ENCODE measurements at regions not wholly inside any gene's neighbourhood (a gene's known extent, or its start where the extent isn't known, plus 50 kb on each side); places are given as distances from the start of the nearest gene placed in this dataset.

DNA sequence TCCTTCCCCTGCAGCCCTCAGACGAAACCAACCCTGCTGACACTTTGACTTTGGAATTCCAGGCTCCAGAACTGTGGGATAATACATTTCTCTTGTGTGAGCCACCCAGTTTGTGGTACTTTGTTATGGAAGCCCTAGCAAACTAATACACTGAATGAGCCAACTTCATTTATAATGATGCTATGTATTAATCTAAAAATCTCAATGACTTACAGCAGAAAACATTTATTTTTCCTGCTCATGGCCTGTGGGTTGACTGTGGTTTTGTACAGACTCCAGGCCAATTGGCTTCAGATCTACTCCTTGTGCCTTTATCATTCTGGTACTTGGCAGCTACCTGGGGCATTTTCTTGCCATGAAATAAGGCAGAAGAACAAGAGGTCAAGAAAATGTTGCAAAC is 152.4 kb downstream of the EBLN2 start:
- TF ChIP-seq, protein P1, sequence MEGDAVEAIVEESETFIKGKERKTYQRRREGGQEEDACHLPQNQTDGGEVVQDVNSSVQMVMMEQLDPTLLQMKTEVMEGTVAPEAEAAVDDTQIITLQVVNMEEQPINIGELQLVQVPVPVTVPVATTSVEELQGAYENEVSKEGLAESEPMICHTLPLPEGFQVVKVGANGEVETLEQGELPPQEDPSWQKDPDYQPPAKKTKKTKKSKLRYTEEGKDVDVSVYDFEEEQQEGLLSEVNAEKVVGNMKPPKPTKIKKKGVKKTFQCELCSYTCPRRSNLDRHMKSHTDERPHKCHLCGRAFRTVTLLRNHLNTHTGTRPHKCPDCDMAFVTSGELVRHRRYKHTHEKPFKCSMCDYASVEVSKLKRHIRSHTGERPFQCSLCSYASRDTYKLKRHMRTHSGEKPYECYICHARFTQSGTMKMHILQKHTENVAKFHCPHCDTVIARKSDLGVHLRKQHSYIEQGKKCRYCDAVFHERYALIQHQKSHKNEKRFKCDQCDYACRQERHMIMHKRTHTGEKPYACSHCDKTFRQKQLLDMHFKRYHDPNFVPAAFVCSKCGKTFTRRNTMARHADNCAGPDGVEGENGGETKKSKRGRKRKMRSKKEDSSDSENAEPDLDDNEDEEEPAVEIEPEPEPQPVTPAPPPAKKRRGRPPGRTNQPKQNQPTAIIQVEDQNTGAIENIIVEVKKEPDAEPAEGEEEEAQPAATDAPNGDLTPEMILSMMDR (conservative IDR thresholded peaks at IDR 0.05; ENCODE audit: low read length), result no peak
- peak; percentile 93 for DNase-seq (ENCODE audit: low read depth)

GRCh38 chr3:73214846-73215245 is 153.4 kb downstream of the EBLN2 start:
- no peak overlapping the region for H3K4me3 ChIP-seq (ENCODE audit: low read length)
- peak; percentile 68 for DNase-seq (ENCODE audit: low read depth)
- TF ChIP-seq, protein P1 (conservative IDR thresholded peaks at IDR 0.05; ENCODE audit: low read length), result no peak

More for the DNA sequence above, 152.4 kb downstream of the EBLN2 start:
- H3K4me3 ChIP-seq (ENCODE audit: low read length), result no peak overlapping the region

- DNase-seq (ENCODE audit: low read depth), result peak; percentile 74
- TF ChIP-seq, protein P1 (conservative IDR thresholded peaks at IDR 0.05; ENCODE audit: low read length), result no peak
Measured at GRCh38 chr3:73215281-73215680, 153.8 kb downstream of the EBLN2 start.

DNA sequence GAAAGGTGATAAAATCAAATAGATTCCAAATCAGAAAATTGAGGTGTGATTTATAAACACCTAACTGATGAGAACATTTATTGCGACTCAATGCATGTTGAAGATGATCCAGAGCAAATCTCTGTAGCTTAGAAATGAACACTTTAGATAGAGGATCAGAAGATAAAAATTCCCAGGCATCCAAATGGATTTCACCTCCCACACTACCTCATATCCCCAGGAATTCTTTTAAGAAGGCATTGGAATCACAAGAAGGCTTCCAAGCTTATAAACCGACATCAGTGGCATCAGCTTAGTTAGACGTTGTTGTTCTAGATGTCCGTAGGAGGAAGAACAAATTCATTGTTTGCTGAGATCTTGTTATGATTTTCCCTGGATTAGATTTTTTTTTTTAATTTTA is 154.4 kb downstream of the EBLN2 start:
- TF ChIP-seq, protein P1 (conservative IDR thresholded peaks at IDR 0.05; ENCODE audit: low read length), result no peak
- peak; percentile 42 for DNase-seq (ENCODE audit: low read depth)
- no peak overlapping the region for H3K4me3 ChIP-seq (ENCODE audit: low read length)

More at GRCh38 chr3:73215281-73215680, 153.8 kb downstream of the EBLN2 start:
- H3K4me3 ChIP-seq (ENCODE audit: low read length), result no peak overlapping the region

DNA sequence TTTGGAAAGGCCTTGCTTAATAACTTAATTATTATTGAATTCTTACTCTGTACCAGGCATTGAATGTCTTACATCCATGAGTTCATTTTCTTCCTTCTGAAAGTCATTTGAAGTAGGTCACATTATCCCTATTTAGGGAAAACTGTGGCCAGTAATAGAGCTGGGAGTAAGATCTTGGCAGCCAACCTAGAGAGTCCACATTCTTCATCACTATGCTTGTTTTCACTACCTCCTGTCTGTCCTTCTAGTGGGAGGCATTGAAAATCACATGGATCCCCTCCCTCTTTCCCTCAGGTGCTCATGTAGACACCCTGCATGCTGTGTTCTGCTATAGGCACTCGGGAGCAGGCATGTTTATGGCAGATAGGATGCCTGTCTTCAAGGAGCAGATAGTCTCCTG is 154.9 kb downstream of the EBLN2 start:
- TF ChIP-seq, protein P1 (conservative IDR thresholded peaks at IDR 0.05; ENCODE audit: low read length), result no peak

DNA sequence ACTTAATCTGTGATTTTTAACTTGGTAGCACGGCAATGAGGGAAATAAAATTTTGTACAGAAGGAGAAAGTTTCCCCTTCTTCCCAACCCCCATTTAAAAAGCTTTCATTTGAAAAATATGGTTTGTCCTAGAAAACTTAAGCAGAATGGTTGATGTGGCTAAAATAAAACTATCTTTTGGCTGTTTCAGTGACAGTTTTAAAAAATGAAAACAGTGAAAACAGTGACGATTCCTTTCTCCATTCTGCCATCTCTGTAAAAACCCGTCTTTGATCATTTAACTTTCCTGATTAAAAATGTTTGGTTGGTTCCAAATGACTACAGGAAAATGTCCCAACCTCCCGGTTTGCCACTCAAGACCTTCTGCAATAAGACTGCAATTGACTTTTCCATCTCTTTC is 160.7 kb downstream of the EBLN2 start:
- no peak for DNase-seq (ENCODE audit: low read depth)
- TF ChIP-seq, protein P1 (conservative IDR thresholded peaks at IDR 0.05; ENCODE audit: low read length), result no peak
- H3K4me3 ChIP-seq (ENCODE audit: low read length), result no peak overlapping the region

More for the DNA sequence above, 154.9 kb downstream of the EBLN2 start:
- H3K4me3 ChIP-seq (ENCODE audit: low read length), result no peak overlapping the region
- DNase-seq (ENCODE audit: low read depth), result peak; percentile 21

DNA sequence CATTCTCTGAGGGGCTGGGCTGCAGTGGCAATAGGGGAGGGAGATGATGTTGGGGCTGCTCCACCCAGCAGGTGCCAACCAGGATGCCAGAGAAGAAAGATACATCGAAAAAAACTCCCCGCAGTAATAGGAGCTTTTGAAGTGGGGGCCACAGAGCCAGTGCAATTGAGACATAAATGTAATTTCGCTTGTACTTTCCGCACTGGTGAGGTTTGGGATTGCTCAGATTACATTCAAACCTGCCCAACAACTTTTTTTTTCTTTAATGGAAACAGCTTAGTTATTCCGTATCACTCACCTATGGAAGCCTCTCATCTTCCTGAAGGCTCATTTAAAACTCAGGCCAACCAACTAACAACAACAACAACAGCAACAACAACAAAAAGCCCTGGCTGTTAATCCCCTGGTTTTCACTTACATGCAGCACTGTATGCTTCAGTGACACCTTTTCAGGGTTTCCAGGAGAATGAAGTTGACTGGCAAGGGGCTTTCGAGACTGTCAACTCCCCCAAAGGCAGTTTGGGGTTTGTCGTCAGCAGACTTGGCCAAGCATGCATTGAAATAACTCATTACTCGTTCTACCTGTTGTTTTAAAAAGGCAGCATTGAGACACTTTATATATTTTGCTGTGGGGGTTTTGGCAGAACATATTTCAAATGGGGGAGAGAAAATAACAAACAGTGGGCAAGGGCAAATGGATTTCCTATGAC is 163.8 kb downstream of the EBLN2 start:
- TF ChIP-seq, protein P1 (conservative IDR thresholded peaks at IDR 0.05; ENCODE audit: low read length), result no peak
- DNase-seq (ENCODE audit: low read depth), result no peak
- H3K4me3 ChIP-seq (ENCODE audit: low read length), result no peak overlapping the region

All from AG10803 (cell line).